PC-9 (cell line): ENCODE measurements at regions not wholly inside any gene's neighbourhood (a gene's known extent, or its start where the extent isn't known, plus 50 kb on each side); places are given as distances from the start of the nearest gene placed in this dataset.

Experiments
- BruUV-seq: library from RNA; stranded (reverse); fragments of 400-500 nt; replicated peaks from 2 replicates; lab custom pipeline; 2021; lab: Mats Ljungman, UMichigan
- CTCF ChIA-PET: fragments of 300-600 bp; sonication (Branson Sonifier 250); formaldehyde crosslinking; loops from one replicate; lab custom pipeline; 2022; ENCODE audit warnings: antibody characterized with exemption; lab: Charles Lee
- POLR2A ChIA-PET: fragments of 300-600 bp; sonication (Branson Sonifier 250); formaldehyde crosslinking; loops from one replicate; lab custom pipeline; 2022; ENCODE audit warnings: antibody characterized with exemption; ENCODE audit not compliant: unreplicated experiment; lab: Charles Lee
- DNase-seq, 2 experiments: peaks; one replicate each; pipeline versions ENCODE4 v3.0.0 to v3.0.0-alpha.2; 2015 to 2022; ENCODE audit warnings: mixed read lengths in 1 of 2
- H2AFZ ChIP-seq: fragments of 200-600 bp; sonication (generic); 2 replicates; pipeline ENCODE4 v1.8.1; 2017; ENCODE audit warnings: antibody characterized with exemption
- H3F3A ChIP-seq: fragments of 200-600 bp; sonication (generic); 2 replicates; pipeline ENCODE4 v1.8.1; 2017; ENCODE audit warnings: antibody characterized with exemption, mild to moderate bottlenecking, low read depth; ENCODE audit not compliant: insufficient read depth
- H3K27ac ChIP-seq: fragments of 200-600 bp; sonication (generic); 2 replicates; pipeline ENCODE4 v1.6.1; 2016; ENCODE audit warnings: mixed run types
- H3K27me3 ChIP-seq: fragments of 200-600 bp; sonication (generic); 2 replicates; pipeline ENCODE4 v1.6.1; 2016; ENCODE audit warnings: low read depth, mixed run types; ENCODE audit not compliant: insufficient read depth
- H3K36me3 ChIP-seq: fragments of 200-600 bp; sonication (generic); 2 replicates; pipeline ENCODE4 v1.6.1; 2016; ENCODE audit warnings: low read depth, mixed run types
- H3K4me1 ChIP-seq: fragments of 200-600 bp; sonication (generic); replicated peaks from 2 replicates; pipeline ENCODE4 v1.6.1; 2016; ENCODE audit warnings: mixed run types; ENCODE audit not compliant: insufficient read depth
- H3K4me2 ChIP-seq: fragments of 200-600 bp; sonication (generic); 2 replicates; pipeline ENCODE4 v1.6.1; 2017; ENCODE audit warnings: mixed run types
- H3K4me3 ChIP-seq: fragments of 200-600 bp; sonication (generic); 2 replicates; pipeline ENCODE4 v1.6.1; 2016; ENCODE audit warnings: mixed run types
- H3K79me2 ChIP-seq: fragments of 200-600 bp; sonication (generic); 2 replicates; pipeline ENCODE4 v1.6.1; 2017; ENCODE audit warnings: low read depth, mixed run types
- H3K9me2 ChIP-seq: fragments of 200-600 bp; sonication (generic); 2 replicates; pipeline ENCODE4 v1.8.1; 2017; ENCODE audit warnings: mild to moderate bottlenecking; ENCODE audit not compliant: insufficient read depth
- H3K9me3 ChIP-seq: fragments of 200-600 bp; sonication (generic); 2 replicates; pipeline ENCODE4 v1.8.1; 2016; ENCODE audit warnings: low read depth; ENCODE audit not compliant: insufficient read depth
- H4K20me1 ChIP-seq: fragments of 200-600 bp; sonication (generic); 2 replicates; pipeline ENCODE4 v1.8.1; 2017; ENCODE audit not compliant: insufficient read depth
- EZH2 ChIP-seq: fragments of 200-600 bp; sonication (generic); IDR thresholded peaks from 2 replicates; pipeline ENCODE4 v1.8.0; 2017; ENCODE audit warnings: antibody characterized with exemption, low read depth
- intact Hi-C: fragments of 100-400 bp; cut with micrococcal nuclease; formaldehyde crosslinking; loops from one replicate; pipeline ENCODE4 v1.10.0; 2022; ENCODE audit not compliant: unreplicated experiment
- TF ChIP-seq, protein P1 (sequence below): fragments of 200-600 bp; sonication (generic); conservative IDR thresholded peaks from 2 replicates; pipeline ENCODE4 v1.6.1; 2017; ENCODE audit warnings: mixed run types, antibody characterized with exemption, mild to moderate bottlenecking, moderate library complexity

DNA sequence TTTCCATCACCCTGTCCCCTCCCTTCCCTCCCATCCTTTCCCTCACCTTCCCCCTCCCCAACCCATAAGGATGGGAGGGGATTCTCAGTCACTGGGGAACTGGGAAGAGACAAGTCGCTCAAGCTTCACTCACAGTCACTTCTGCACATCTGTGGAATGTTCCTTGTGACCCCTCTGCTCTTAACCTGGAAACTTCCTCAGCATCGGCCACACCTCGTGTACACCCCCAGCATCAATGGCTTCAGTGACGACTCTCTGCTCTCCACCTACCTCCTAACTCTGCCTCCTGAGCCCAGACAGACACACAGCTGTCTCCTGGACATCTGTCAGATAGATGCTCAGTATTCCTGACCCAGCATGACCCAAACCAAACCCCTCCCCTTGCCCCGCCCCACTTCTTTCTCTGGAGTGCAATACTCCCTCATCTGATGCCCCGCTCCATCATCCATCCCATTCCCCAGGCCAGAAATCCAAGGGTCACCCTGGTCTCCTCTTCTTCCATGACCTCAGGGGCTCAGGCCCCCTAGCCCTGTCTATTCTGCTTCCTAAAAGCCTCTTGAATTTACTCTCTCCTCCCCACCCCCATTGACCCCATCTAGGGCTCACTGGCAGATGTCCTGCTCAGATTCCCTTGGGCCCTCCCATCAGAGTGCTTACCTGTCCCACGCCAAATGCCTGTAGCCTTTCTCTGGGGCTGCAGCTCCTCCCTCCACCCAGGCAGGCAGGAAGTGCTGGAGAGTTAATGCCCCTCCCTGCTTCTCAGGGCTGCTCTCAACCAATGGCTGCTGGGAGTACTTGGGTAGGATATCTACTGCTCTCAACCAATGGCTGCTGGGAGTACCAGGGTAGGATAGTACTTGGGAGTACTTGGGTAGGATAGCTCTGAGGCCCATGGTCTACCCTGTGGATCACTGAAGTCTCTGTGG, 83.1 kb upstream of the CSF3R start:
- no peaks in the 10 kb centered on the region for H3K9me3 ChIP-seq
- H3K27me3 ChIP-seq = peaks cover 80% of the 10 kb centered on the region
- ChIA-PET CTCF (interaction anchor here (0.6 kb wide), 1 partner anchor 17 kb away, joined by 3 read pairs; no protein-coding TSS in a partner anchor), POLR2A (no interaction called here)
- H3K79me2 ChIP-seq = no peaks in the 10 kb centered on the region
- BruUV-seq = no TSS peak
- no peaks in the 10 kb centered on the region for H3K36me3 ChIP-seq
- H3K4me1 ChIP-seq = no peaks in the 10 kb centered on the region
- no peak overlapping the region for H2AFZ ChIP-seq
- intact Hi-C loops = no loop called here
- H3K4me3 ChIP-seq = no peak overlapping the region
- H3K9me2 ChIP-seq = no peaks in the 10 kb centered on the region
- no peaks in the 10 kb centered on the region for H4K20me1 ChIP-seq
- no peak overlapping the region for H3K4me2 ChIP-seq
- no peak for DNase-seq
- no peak overlapping the region for H3K27ac ChIP-seq
- TF ChIP-seq, protein P1, sequence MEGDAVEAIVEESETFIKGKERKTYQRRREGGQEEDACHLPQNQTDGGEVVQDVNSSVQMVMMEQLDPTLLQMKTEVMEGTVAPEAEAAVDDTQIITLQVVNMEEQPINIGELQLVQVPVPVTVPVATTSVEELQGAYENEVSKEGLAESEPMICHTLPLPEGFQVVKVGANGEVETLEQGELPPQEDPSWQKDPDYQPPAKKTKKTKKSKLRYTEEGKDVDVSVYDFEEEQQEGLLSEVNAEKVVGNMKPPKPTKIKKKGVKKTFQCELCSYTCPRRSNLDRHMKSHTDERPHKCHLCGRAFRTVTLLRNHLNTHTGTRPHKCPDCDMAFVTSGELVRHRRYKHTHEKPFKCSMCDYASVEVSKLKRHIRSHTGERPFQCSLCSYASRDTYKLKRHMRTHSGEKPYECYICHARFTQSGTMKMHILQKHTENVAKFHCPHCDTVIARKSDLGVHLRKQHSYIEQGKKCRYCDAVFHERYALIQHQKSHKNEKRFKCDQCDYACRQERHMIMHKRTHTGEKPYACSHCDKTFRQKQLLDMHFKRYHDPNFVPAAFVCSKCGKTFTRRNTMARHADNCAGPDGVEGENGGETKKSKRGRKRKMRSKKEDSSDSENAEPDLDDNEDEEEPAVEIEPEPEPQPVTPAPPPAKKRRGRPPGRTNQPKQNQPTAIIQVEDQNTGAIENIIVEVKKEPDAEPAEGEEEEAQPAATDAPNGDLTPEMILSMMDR = no peak
- no peak for TF ChIP-seq EZH2
- H3F3A ChIP-seq = no peaks in the 10 kb centered on the region

DNA sequence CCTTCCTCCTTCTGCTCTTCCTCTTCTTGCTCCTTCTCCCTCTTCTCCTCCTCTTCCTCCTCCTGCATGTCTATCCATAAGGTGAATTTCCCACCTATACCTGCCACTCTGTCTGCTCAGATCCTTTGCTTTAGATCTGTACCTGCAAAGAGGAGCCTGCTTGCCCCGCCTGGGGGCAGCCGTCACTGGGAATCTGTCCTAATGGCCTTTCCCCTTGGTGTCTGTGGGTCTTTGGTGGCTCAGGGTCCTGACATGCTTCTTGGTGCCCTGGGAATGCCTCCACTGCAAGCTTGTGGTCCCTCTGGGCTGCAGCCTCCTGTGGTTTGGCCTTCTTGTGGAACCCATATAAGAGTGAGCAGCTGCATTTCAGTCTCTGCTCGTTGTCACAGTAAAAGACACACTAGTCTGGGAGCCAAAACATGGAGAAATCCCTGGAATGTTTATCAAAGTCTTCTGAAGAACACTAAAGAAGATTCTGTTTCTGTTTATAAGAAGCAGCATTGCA, 79.5 kb upstream of the CSF3R start:
- Histone ChIP-seq H3K36me3 (no peaks in the 10 kb centered on the region), H3K79me2 (no peaks in the 10 kb centered on the region), H3K9me3 (no peaks in the 10 kb centered on the region), H3F3A (no peaks in the 10 kb centered on the region), H3K27me3 (peaks cover 80% of the 10 kb centered on the region), H3K9me2 (no peaks in the 10 kb centered on the region), H3K4me2 (no peak overlapping the region), H3K4me3 (no peak overlapping the region), H2AFZ (no peak overlapping the region), H3K27ac (no peak overlapping the region), H3K4me1 (no peaks in the 10 kb centered on the region), H4K20me1 (no peaks in the 10 kb centered on the region)
- POLR2A ChIA-PET = no interaction called here
- no peak for DNase-seq
- BruUV-seq = no TSS peak
- TF ChIP-seq, protein P1 = no peak
- TF ChIP-seq EZH2 = no peak
- intact Hi-C loops = no loop called here
- CTCF ChIA-PET = no interaction called here

DNA sequence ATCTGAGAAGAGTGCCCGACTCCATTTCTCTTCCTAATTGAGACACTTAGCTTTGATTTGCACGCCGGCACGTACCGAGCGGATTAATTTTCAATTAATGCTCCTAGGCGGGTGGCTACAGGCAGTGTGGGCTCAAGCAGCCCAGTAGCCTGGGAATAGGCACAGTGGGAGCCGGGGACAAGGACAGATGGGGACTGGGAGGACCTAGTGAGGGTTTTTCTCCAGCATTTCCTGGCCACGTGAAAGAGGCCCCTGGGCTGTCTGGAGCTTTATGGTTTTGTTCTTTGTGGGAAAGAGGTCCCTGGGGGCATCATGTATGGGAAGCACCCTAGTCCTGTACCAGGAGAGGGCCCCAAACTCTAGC, 78.6 kb upstream of the CSF3R start:
- CTCF ChIA-PET = no interaction called here
- Histone ChIP-seq H3K9me2 (no peaks in the 10 kb centered on the region), H3K27me3 (peaks cover 84% of the 10 kb centered on the region), H2AFZ (no peak overlapping the region), H3K4me3 (no peak overlapping the region), H3F3A (no peaks in the 10 kb centered on the region), H3K79me2 (no peaks in the 10 kb centered on the region), H3K4me1 (no peaks in the 10 kb centered on the region), H3K27ac (no peak overlapping the region), H3K9me3 (no peaks in the 10 kb centered on the region), H3K36me3 (no peaks in the 10 kb centered on the region), H4K20me1 (no peaks in the 10 kb centered on the region), H3K4me2 (no peak overlapping the region)
- POLR2A ChIA-PET = no interaction called here
- DNase-seq = no peak
- intact Hi-C loops = no loop called here
- no peak for TF ChIP-seq EZH2
- TF ChIP-seq, protein P1 = no peak
- no TSS peak for BruUV-seq
